ENCODE measurements at regions not wholly inside any gene's neighbourhood (a gene's known extent, or its start where the extent isn't known, plus 50 kb on each side); places are given as distances from the start of the nearest gene placed in this dataset.

GRCh38 chr2:47676261-47676926, 105.6 kb upstream of the KCNK12 start:
- Histone ChIP-seq H4K20me1 (ENCODE audit: low read length) (no peaks in the 10 kb centered on the region), H3K9ac (ENCODE audit: low read length) (no peak overlapping the region), H2AFZ (ENCODE audit: low read length) (no peak overlapping the region), H3K79me2 (ENCODE audit: low read length) (no peaks in the 10 kb centered on the region), H3F3A (ENCODE audit: low read length, unreplicated experiment) (no peaks in the 10 kb centered on the region), H3K4me2 (ENCODE audit: low read length) (no peak overlapping the region), H3K9me3 (ENCODE audit: low read length) (no peaks in the 10 kb centered on the region), H3K27me3 (ENCODE audit: low read length) (no peaks in the 10 kb centered on the region), H3K27ac (ENCODE audit: low read length) (no peak overlapping the region), H3K4me1 (ENCODE audit: insufficient read depth, low read length) (no peaks in the 10 kb centered on the region), H3K9me2 (replicated peaks; ENCODE audit: low read length) (no peaks in the 10 kb centered on the region), H3K4me3 (ENCODE audit: low read length) (no peak overlapping the region), H3K36me3 (ENCODE audit: low read depth, low read length) (no peaks in the 10 kb centered on the region)
- no peak for ATAC-seq
- ChIA-PET CTCF (no interaction called here), POLR2A (ENCODE audit: unreplicated experiment) (no interaction called here)
- intact Hi-C loops (cut with micrococcal nuclease): no loop called here
- TF ChIP-seq EZH2 (IDR thresholded peaks at IDR 0.05; ENCODE audit: low read length, unreplicated experiment) (no peak), CTCF (conservative IDR thresholded peaks at IDR 0.05; ENCODE audit: low read depth, low read length) (no peak)
- BruUV-seq (replicated peaks): no TSS peak
- no peak for DNase-seq

- no peak for ATAC-seq
- Histone ChIP-seq H3K79me2 (ENCODE audit: low read length) (no peaks in the 10 kb centered on the region), H3K9me2 (replicated peaks; ENCODE audit: low read length) (no peaks in the 10 kb centered on the region), H3K27me3 (ENCODE audit: low read length) (no peaks in the 10 kb centered on the region), H3K9ac (ENCODE audit: low read length) (no peak overlapping the region), H3K9me3 (ENCODE audit: low read length) (no peaks in the 10 kb centered on the region), H4K20me1 (ENCODE audit: low read length) (no peaks in the 10 kb centered on the region), H3K36me3 (ENCODE audit: low read depth, low read length) (no peaks in the 10 kb centered on the region), H3K4me1 (ENCODE audit: insufficient read depth, low read length) (no peaks in the 10 kb centered on the region), H3K4me3 (ENCODE audit: low read length) (no peak overlapping the region), H3K27ac (ENCODE audit: low read length) (no peak overlapping the region), H3F3A (ENCODE audit: low read length, unreplicated experiment) (no peaks in the 10 kb centered on the region), H2AFZ (ENCODE audit: low read length) (no peak overlapping the region), H3K4me2 (ENCODE audit: low read length) (no peak overlapping the region)
- no TSS peak for BruUV-seq (replicated peaks)
- intact Hi-C loops (cut with micrococcal nuclease): no loop called here
- TF ChIP-seq CTCF (conservative IDR thresholded peaks at IDR 0.05; ENCODE audit: low read depth, low read length) (no peak), EZH2phosphoT487 (IDR thresholded peaks at IDR 0.05; ENCODE audit: borderline replicate concordance, low read length) (no peak), EZH2 (IDR thresholded peaks at IDR 0.05; ENCODE audit: low read length, unreplicated experiment) (no peak)
- POLR2A ChIA-PET (ENCODE audit: unreplicated experiment): no interaction called here
- no peak for DNase-seq
- CTCF ChIA-PET: no interaction called here
Observed at GRCh38 chr2:47675196-47675825, 104.5 kb upstream of the KCNK12 start.

DNA sequence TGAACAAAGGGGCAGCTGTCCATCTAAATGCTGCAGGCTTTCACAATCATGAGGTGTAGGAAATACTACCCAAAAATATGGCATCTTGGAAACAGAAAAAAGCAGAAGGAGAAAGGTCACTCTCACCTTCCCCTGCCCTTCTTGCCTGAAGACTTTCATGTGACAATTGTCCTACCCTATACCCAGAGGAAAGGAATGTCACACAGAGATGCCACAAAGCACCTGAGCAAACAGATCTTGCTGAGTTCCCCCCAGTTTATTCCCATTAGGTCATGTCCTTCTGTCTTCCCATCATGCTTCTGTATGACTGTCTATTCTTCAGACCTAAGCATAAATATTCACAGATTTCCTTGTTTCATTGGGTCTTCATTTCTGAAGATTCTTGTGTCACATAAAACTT, 95.5 kb upstream of the KCNK12 start:
- Histone ChIP-seq H3K36me3 (ENCODE audit: low read depth, low read length) (no peaks in the 10 kb centered on the region), H3K4me2 (ENCODE audit: low read length) (no peak overlapping the region), H3K9me2 (replicated peaks; ENCODE audit: low read length) (no peaks in the 10 kb centered on the region), H3K9me3 (ENCODE audit: low read length) (no peaks in the 10 kb centered on the region), H3K27ac (ENCODE audit: low read length) (no peak overlapping the region), H2AFZ (ENCODE audit: low read length) (no peak overlapping the region), H3F3A (ENCODE audit: low read length, unreplicated experiment) (no peaks in the 10 kb centered on the region), H4K20me1 (ENCODE audit: low read length) (no peaks in the 10 kb centered on the region), H3K79me2 (ENCODE audit: low read length) (no peaks in the 10 kb centered on the region), H3K4me3 (ENCODE audit: low read length) (no peak overlapping the region), H3K4me1 (ENCODE audit: insufficient read depth, low read length) (no peaks in the 10 kb centered on the region), H3K9ac (ENCODE audit: low read length) (no peak overlapping the region), H3K27me3 (ENCODE audit: low read length) (no peaks in the 10 kb centered on the region)
- intact Hi-C loops (cut with micrococcal nuclease): no loop called here
- ChIA-PET POLR2A (ENCODE audit: unreplicated experiment) (no interaction called here), CTCF (no interaction called here)
- ATAC-seq (no peak), DNase-seq (no peak)
- TF ChIP-seq EZH2phosphoT487 (IDR thresholded peaks at IDR 0.05; ENCODE audit: borderline replicate concordance, low read length) (no peak), CTCF (conservative IDR thresholded peaks at IDR 0.05; ENCODE audit: low read depth, low read length) (no peak), EZH2 (IDR thresholded peaks at IDR 0.05; ENCODE audit: low read length, unreplicated experiment) (no peak)
- BruUV-seq (replicated peaks): no TSS peak

Measured in PC-3 (cell line).